NB4 (cell line): ENCODE measurements at regions not wholly inside any gene's neighbourhood (a gene's known extent, or its start where the extent isn't known, plus 50 kb on each side); places are given as distances from the start of the nearest gene placed in this dataset.

Experiments
- DNase-seq: peaks from one replicate; pipeline ENCODE4 v3.0.0; 2010; ENCODE audit warnings: low read depth
- H3K4me3 ChIP-seq: one replicate; pipeline ENCODE4 v1.5.1; 2011; ENCODE audit warnings: mild to moderate bottlenecking, low read depth, low read length, moderate library complexity
- MAX ChIP-seq: IDR thresholded peaks from 2 replicates; pipeline ENCODE4 v1.6.1; 2011; ENCODE audit warnings: low read depth, low read length
- MYC ChIP-seq: IDR thresholded peaks from 2 replicates; pipeline ENCODE4 v1.6.1; 2011; ENCODE audit warnings: low read depth, low read length
- POLR2A ChIP-seq: IDR thresholded peaks from 2 replicates; pipeline ENCODE4 v1.6.1; 2011; ENCODE audit warnings: mild to moderate bottlenecking; ENCODE audit not compliant: insufficient read length; ENCODE audit errors: extremely low read depth
- TF ChIP-seq, protein P1 (sequence below): IDR thresholded peaks from one replicate; pipeline ENCODE4 v1.5.1; 2012; ENCODE audit warnings: low read depth, low read length

GRCh38 chr5:106525438-106525837 is 1145.3 kb downstream of the EFNA5 start:
- TF ChIP-seq POLR2A (no peak), MYC (no peak)
- TF ChIP-seq, protein P1, sequence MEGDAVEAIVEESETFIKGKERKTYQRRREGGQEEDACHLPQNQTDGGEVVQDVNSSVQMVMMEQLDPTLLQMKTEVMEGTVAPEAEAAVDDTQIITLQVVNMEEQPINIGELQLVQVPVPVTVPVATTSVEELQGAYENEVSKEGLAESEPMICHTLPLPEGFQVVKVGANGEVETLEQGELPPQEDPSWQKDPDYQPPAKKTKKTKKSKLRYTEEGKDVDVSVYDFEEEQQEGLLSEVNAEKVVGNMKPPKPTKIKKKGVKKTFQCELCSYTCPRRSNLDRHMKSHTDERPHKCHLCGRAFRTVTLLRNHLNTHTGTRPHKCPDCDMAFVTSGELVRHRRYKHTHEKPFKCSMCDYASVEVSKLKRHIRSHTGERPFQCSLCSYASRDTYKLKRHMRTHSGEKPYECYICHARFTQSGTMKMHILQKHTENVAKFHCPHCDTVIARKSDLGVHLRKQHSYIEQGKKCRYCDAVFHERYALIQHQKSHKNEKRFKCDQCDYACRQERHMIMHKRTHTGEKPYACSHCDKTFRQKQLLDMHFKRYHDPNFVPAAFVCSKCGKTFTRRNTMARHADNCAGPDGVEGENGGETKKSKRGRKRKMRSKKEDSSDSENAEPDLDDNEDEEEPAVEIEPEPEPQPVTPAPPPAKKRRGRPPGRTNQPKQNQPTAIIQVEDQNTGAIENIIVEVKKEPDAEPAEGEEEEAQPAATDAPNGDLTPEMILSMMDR, result no peak
- H3K4me3 ChIP-seq, result no peak overlapping the region
- DNase-seq, result no peak

DNA sequence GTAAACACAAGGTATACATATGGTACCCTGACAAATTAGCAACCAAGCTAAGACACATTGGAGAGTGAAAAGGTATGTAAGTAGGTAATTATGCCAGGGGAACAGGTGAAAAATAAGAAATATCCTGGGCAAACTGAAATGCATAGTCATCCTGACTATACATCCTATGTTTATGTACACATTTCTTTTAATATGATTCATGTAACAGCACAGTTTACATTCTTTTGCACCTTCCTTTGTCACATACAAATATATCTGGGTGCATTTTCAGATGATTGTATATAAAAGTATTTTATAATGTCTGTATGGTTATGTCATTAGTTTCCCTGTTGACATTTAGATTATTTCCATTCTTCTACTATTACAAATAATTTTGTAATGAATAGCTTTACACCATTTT is 1146.9 kb downstream of the EFNA5 start:
- DNase-seq, result no peak
- no peak overlapping the region for H3K4me3 ChIP-seq
- no peak for TF ChIP-seq POLR2A
- TF ChIP-seq, protein P1, result no peak
- TF ChIP-seq MYC, result no peak
- no peak for TF ChIP-seq MAX

- TF ChIP-seq MYC (no peak), MAX (no peak), POLR2A (no peak)
- TF ChIP-seq, protein P1, result no peak
- no peak for DNase-seq
- H3K4me3 ChIP-seq, result no peak overlapping the region
Observed at GRCh38 chr5:106522296-106522695, 1148.4 kb downstream of the EFNA5 start.

DNA sequence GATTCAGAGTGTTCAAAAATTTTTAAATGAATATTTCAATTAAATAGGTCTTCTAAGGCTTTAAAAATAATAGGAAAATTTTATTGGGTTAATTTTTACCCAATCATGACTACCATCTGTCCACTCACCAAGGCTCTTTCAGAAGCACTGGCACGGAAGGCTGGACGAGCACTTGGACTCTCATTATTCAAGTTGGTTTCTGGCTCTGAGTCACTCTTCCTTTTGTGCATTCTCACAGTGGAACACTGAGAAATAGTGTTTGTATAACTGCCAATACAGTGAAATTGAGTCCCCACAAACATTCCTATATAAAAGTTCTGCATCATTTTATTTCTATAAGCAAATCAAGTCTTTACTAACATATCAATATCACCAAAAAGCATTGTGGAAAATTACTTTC is 1149.0 kb downstream of the EFNA5 start:
- H3K4me3 ChIP-seq, result no peak overlapping the region
- TF ChIP-seq MYC, result no peak
- TF ChIP-seq POLR2A, result no peak
- TF ChIP-seq MAX, result no peak
- TF ChIP-seq, protein P1, result no peak
- DNase-seq, result no peak

- no peak for TF ChIP-seq POLR2A
- no peak for TF ChIP-seq MYC
- no peak for TF ChIP-seq MAX
- TF ChIP-seq, protein P1, result no peak
- no peak for DNase-seq
- H3K4me3 ChIP-seq, result no peak overlapping the region
Observed at GRCh38 chr5:106510321-106510720, 1160.4 kb downstream of the EFNA5 start.

GRCh38 chr5:106508894-106509293 is 1161.8 kb downstream of the EFNA5 start:
- DNase-seq, result no peak
- TF ChIP-seq, protein P1, result no peak
- no peak for TF ChIP-seq POLR2A
- TF ChIP-seq MAX, result no peak
- no peak for TF ChIP-seq MYC
- no peak overlapping the region for H3K4me3 ChIP-seq
